ENCODE measurements at regions not wholly inside any gene's neighbourhood (a gene's known extent, or its start where the extent isn't known, plus 50 kb on each side); places are given as distances from the start of the nearest gene placed in this dataset.
A peak's percentile ranks its signal among the peaks of the same experiment; 100 is the strongest.

DNA sequence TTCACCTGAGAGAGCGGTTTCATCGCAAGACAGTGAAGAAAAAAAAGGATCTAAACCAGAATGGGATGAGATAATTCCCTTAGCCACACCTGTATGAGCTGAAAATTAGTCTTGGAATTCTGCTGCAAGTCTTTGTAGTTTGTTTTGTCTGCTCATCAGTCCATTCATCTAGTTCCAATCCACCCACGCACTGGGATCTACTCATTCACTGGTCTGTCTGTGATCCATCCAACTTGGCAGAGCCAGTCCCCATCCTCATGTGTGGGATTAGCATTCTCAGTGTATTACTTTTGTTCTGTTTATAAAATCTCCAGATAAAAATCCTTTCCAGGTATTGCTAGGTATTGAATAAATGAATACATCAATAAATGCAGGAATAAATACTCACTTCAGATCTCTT lies 266.5 kb upstream of the USP24 start:
- CTCF ChIA-PET (ENCODE audit: unreplicated experiment) = no interaction called here
- no TSS peak for BruUV-seq (replicated peaks)
- DNase-seq (ENCODE audit: low spot score) = no peak

GRCh38 chr1:55480029-55480795 lies 265.0 kb upstream of the USP24 start:
- no peak for DNase-seq (ENCODE audit: low spot score)
- ChIA-PET CTCF (ENCODE audit: unreplicated experiment) (no interaction called here), POLR2A (no interaction called here)
- H3K4me1 ChIP-seq (ENCODE audit: insufficient read depth, low read length, poor library complexity, severe bottlenecking) = no peaks in the 10 kb centered on the region
- no peaks in the 10 kb centered on the region for H3K9me3 ChIP-seq (ENCODE audit: low read length)
- no peak overlapping the region for H3K27ac ChIP-seq (ENCODE audit: low read depth, low read length, poor library complexity, severe bottlenecking)
- H3K36me3 ChIP-seq (ENCODE audit: insufficient read depth, low read length) = no peaks in the 10 kb centered on the region
- TF ChIP-seq, protein P1, sequence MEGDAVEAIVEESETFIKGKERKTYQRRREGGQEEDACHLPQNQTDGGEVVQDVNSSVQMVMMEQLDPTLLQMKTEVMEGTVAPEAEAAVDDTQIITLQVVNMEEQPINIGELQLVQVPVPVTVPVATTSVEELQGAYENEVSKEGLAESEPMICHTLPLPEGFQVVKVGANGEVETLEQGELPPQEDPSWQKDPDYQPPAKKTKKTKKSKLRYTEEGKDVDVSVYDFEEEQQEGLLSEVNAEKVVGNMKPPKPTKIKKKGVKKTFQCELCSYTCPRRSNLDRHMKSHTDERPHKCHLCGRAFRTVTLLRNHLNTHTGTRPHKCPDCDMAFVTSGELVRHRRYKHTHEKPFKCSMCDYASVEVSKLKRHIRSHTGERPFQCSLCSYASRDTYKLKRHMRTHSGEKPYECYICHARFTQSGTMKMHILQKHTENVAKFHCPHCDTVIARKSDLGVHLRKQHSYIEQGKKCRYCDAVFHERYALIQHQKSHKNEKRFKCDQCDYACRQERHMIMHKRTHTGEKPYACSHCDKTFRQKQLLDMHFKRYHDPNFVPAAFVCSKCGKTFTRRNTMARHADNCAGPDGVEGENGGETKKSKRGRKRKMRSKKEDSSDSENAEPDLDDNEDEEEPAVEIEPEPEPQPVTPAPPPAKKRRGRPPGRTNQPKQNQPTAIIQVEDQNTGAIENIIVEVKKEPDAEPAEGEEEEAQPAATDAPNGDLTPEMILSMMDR (conservative IDR thresholded peaks at IDR 0.05; ENCODE audit: low read length) = no peak
- no peak for TF ChIP-seq EZH2phosphoT487 (IDR thresholded peaks at IDR 0.05; ENCODE audit: borderline replicate concordance, low read depth, low read length)
- BruUV-seq (replicated peaks) = no TSS peak
- H2AFZ ChIP-seq (ENCODE audit: low read length) = no peak overlapping the region
- H3K9me2 ChIP-seq (ENCODE audit: insufficient read depth, low read length) = no peaks in the 10 kb centered on the region
- no peaks in the 10 kb centered on the region for H3K79me2 ChIP-seq (ENCODE audit: insufficient read depth, low read depth, low read length)
- H4K20me1 ChIP-seq (ENCODE audit: insufficient read depth, low read length) = no peaks in the 10 kb centered on the region
- H3K4me2 ChIP-seq (ENCODE audit: low read length) = no peak overlapping the region
- intact Hi-C loops (cut with micrococcal nuclease; ENCODE audit: unreplicated experiment) = no loop called here
- no peak overlapping the region for H3K4me3 ChIP-seq (ENCODE audit: low read depth, low read length, poor library complexity, severe bottlenecking)

More for the DNA sequence above, 266.5 kb upstream of the USP24 start:
- no peak overlapping the region for H3K27ac ChIP-seq (ENCODE audit: low read depth, low read length, poor library complexity, severe bottlenecking)
- H3K4me2 ChIP-seq (ENCODE audit: low read length) = no peak overlapping the region
- TF ChIP-seq EZH2phosphoT487 (IDR thresholded peaks at IDR 0.05; ENCODE audit: borderline replicate concordance, low read depth, low read length) = no peak
- TF ChIP-seq, protein P1 (conservative IDR thresholded peaks at IDR 0.05; ENCODE audit: low read length) = no peak
- no peaks in the 10 kb centered on the region for H3K9me2 ChIP-seq (ENCODE audit: insufficient read depth, low read length)
- H3K36me3 ChIP-seq (ENCODE audit: insufficient read depth, low read length) = no peaks in the 10 kb centered on the region
- H3K79me2 ChIP-seq (ENCODE audit: insufficient read depth, low read depth, low read length) = no peaks in the 10 kb centered on the region
- H4K20me1 ChIP-seq (ENCODE audit: insufficient read depth, low read length) = no peaks in the 10 kb centered on the region
- POLR2A ChIA-PET = no interaction called here
- intact Hi-C loops (cut with micrococcal nuclease; ENCODE audit: unreplicated experiment) = no loop called here
- H3K4me1 ChIP-seq (ENCODE audit: insufficient read depth, low read length, poor library complexity, severe bottlenecking) = no peaks in the 10 kb centered on the region
- H3K4me3 ChIP-seq (ENCODE audit: low read depth, low read length, poor library complexity, severe bottlenecking) = no peak overlapping the region
- no peaks in the 10 kb centered on the region for H3K9me3 ChIP-seq (ENCODE audit: low read length)
- no peak overlapping the region for H2AFZ ChIP-seq (ENCODE audit: low read length)

DNA sequence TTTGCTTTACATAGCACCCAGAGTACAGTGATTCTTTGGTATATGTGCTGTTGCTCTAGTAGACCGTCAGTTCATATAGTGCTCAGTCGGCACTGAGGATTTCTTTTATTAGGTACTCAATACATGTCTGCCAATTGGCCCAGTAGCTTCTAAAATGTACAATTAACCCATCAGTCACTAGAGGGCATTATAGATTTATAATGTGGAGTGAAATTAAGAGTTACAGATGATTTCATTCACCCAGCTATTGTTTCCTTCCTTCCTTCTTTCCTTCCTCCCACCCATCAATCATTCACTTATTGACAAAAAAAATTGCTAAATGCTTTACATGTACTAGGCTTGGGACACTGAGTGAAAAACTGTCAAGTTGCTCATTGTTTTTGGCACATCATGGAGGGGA lies 263.6 kb upstream of the USP24 start:
- H3K27ac ChIP-seq (ENCODE audit: low read depth, low read length, poor library complexity, severe bottlenecking) = no peak overlapping the region
- H3K4me2 ChIP-seq (ENCODE audit: low read length) = no peak overlapping the region
- POLR2A ChIA-PET = interaction anchor here (0.6 kb wide), 1 partner anchor 1107 kb away, joined by 3 read pairs; no protein-coding TSS in a partner anchor
- CTCF ChIA-PET (ENCODE audit: unreplicated experiment) = interaction anchor here (0.5 to 1.4 kb wide), 2 partner anchors 1098 to 1107 kb away, joined by 3 to 4 read pairs; no protein-coding TSS in a partner anchor
- intact Hi-C loops (cut with micrococcal nuclease; ENCODE audit: unreplicated experiment) = loop anchor here (2.0 kb wide), 1 partner anchor 1106 kb away; no protein-coding TSS in a partner anchor
- BruUV-seq (replicated peaks) = no TSS peak
- no peaks in the 10 kb centered on the region for H3K9me2 ChIP-seq (ENCODE audit: insufficient read depth, low read length)
- H2AFZ ChIP-seq (ENCODE audit: low read length) = no peak overlapping the region
- no peaks in the 10 kb centered on the region for H3K9me3 ChIP-seq (ENCODE audit: low read length)
- H3K79me2 ChIP-seq (ENCODE audit: insufficient read depth, low read depth, low read length) = no peaks in the 10 kb centered on the region
- TF ChIP-seq, protein P1 (conservative IDR thresholded peaks at IDR 0.05; ENCODE audit: low read length) = peak; percentile 72
- TF ChIP-seq EZH2phosphoT487 (IDR thresholded peaks at IDR 0.05; ENCODE audit: borderline replicate concordance, low read depth, low read length) = no peak
- H3K4me1 ChIP-seq (ENCODE audit: insufficient read depth, low read length, poor library complexity, severe bottlenecking) = no peaks in the 10 kb centered on the region
- H3K36me3 ChIP-seq (ENCODE audit: insufficient read depth, low read length) = no peaks in the 10 kb centered on the region
- no peaks in the 10 kb centered on the region for H4K20me1 ChIP-seq (ENCODE audit: insufficient read depth, low read length)
- DNase-seq (ENCODE audit: low spot score) = peak; percentile 29
- no peak overlapping the region for H3K4me3 ChIP-seq (ENCODE audit: low read depth, low read length, poor library complexity, severe bottlenecking)
